Ascending aorta (tissue), 2 donors: ENCODE measurements at regions not wholly inside any gene's neighbourhood (a gene's known extent, or its start where the extent isn't known, plus 50 kb on each side); places are given as distances from the start of the nearest gene placed in this dataset.
"Not testable (repeated sequence)": the region's sequence is repeated elsewhere in the genome, so short reads cannot be mapped to it uniquely, and the experiment has no call there.

Experiments
- DNase-seq, 2 donors: peaks; one replicate each; pipeline ENCODE4 v3.0.0-alpha.2; 2019; ENCODE audit warnings: low spot score in 2 of 2
- H3K27ac ChIP-seq, 2 donors: fragments of 200-600 bp; sonication (generic); one replicate each; pipeline ENCODE4 v1.5.1; 2016 to 2017; ENCODE audit warnings: mild to moderate bottlenecking in 1 of 2
- H3K27me3 ChIP-seq: fragments of 200-600 bp; sonication (generic); one replicate; pipeline ENCODE4 v1.5.1; 2017
- H3K36me3 ChIP-seq, 2 donors: fragments of 200-600 bp; sonication (generic); one replicate each; pipeline ENCODE4 v1.5.1; 2016
- H3K4me1 ChIP-seq, 2 donors: fragments of 200-600 bp; sonication (generic); one replicate each; pipeline ENCODE4 v1.5.1; 2016 to 2017; ENCODE audit warnings: mild to moderate bottlenecking in 1 of 2
- H3K4me3 ChIP-seq, 2 donors: fragments of 200-600 bp; sonication (generic); one replicate each; pipeline ENCODE4 v1.5.1; 2016 to 2017; ENCODE audit warnings: mild to moderate bottlenecking in 1 of 2
- H3K9me3 ChIP-seq, 2 donors: fragments of 200-600 bp; sonication (generic); one replicate each; pipeline ENCODE4 v1.5.1; 2016
- intact Hi-C: fragments of 100-400 bp; cut with DNase I; formaldehyde crosslinking; loops from one replicate; pipeline ENCODE4 v1.15.1; 2023
- TF ChIP-seq, protein P1 (sequence below), 3 experiments: fragments of 200-600 bp in 2 of 3; fragments of 450-650 bp in 1 of 3; sonication (generic) in 2 of 3; IDR thresholded peaks; one replicate each; pipeline ENCODE4 v1.5.1; 2016 to 2019; ENCODE audit warnings: antibody characterized with exemption in 3 of 3, mild to moderate bottlenecking in 1 of 3, moderate library complexity in 1 of 3

DNA sequence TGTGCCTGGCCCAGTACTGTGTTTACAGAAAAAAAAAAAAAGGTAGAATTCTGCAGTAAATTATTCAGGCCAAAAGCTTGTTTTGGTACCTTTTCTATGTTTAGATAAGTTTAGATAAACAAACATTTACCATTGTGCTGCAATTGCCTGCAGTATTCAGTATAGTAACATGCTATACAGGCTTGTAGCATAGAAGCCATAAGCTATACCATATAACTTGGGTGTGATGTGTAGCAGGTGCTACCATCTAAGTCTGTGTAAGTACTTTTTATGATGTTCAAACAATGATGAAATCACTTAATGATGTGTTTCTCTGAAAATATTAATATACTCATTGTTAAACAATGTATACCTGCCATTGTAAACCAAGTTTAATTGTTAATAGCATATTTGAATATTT is 241.6 kb upstream of the HS3ST1 start:
- intact Hi-C loops: no loop called here
- H3K27ac ChIP-seq: no peak overlapping the region
- TF ChIP-seq, protein P1, sequence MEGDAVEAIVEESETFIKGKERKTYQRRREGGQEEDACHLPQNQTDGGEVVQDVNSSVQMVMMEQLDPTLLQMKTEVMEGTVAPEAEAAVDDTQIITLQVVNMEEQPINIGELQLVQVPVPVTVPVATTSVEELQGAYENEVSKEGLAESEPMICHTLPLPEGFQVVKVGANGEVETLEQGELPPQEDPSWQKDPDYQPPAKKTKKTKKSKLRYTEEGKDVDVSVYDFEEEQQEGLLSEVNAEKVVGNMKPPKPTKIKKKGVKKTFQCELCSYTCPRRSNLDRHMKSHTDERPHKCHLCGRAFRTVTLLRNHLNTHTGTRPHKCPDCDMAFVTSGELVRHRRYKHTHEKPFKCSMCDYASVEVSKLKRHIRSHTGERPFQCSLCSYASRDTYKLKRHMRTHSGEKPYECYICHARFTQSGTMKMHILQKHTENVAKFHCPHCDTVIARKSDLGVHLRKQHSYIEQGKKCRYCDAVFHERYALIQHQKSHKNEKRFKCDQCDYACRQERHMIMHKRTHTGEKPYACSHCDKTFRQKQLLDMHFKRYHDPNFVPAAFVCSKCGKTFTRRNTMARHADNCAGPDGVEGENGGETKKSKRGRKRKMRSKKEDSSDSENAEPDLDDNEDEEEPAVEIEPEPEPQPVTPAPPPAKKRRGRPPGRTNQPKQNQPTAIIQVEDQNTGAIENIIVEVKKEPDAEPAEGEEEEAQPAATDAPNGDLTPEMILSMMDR (IDR thresholded peaks at IDR 0.05): no peak
- H3K4me1 ChIP-seq: no peaks in the 10 kb centered on the region
- no peaks in the 10 kb centered on the region for H3K27me3 ChIP-seq
- DNase-seq: no peak
- H3K4me3 ChIP-seq: no peak overlapping the region
- H3K36me3 ChIP-seq: no peaks in the 10 kb centered on the region
- no peaks in the 10 kb centered on the region for H3K9me3 ChIP-seq

DNA sequence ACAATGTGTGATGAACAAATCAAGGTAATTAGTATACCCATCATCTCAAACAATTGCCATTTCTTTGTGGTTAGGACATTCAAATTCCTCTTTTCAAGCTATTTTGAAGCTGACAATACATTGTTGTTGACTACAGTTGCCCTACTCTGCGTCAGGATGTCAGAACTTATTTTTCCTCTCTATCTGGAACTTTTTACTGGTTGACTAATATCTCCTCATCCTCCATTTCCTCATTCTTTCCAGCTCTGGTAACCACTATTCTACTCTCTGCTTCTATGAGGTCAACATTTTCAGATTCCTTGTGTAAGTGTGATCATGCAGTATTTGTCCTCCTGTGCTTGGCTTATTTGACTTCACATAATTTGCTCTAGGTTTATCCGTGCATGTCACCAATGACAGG is 240.5 kb upstream of the HS3ST1 start:
- H3K4me3 ChIP-seq: no peak overlapping the region
- TF ChIP-seq, protein P1 (IDR thresholded peaks at IDR 0.05): no peak
- H3K36me3 ChIP-seq: no peaks in the 10 kb centered on the region
- no peaks in the 10 kb centered on the region for H3K27me3 ChIP-seq
- no peaks in the 10 kb centered on the region for H3K4me1 ChIP-seq
- no peak for DNase-seq
- intact Hi-C loops: no loop called here
- H3K9me3 ChIP-seq: no peaks in the 10 kb centered on the region
- H3K27ac ChIP-seq: no peak overlapping the region

DNA sequence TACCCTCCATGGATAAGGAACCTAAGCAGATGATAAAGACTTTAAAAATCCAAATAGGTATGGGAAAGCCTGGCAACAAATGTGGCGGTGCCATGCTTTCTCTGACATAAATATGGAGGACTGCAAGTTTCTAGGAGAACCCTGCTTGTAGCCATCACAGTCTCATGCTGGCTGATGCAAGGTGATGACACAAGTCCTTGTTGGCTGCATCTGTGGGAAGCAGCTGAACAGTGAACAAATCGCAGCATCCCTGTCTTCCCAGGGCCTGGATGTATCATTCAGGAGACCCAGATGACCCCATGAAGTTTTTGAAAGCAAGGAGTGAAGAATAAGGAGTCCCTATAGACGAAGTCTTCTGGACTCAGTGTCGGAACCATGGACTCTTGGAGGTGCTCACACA is 234.4 kb upstream of the HS3ST1 start:
- Histone ChIP-seq H3K27ac (no peak overlapping the region), H3K4me1 (no peaks in the 10 kb centered on the region), H3K4me3 (no peak overlapping the region), H3K36me3 (no peaks in the 10 kb centered on the region), H3K9me3 (no peaks in the 10 kb centered on the region), H3K27me3 (no peaks in the 10 kb centered on the region)
- intact Hi-C loops: no loop called here
- TF ChIP-seq, protein P1 (IDR thresholded peaks at IDR 0.05): no peak
- no peak for DNase-seq

DNA sequence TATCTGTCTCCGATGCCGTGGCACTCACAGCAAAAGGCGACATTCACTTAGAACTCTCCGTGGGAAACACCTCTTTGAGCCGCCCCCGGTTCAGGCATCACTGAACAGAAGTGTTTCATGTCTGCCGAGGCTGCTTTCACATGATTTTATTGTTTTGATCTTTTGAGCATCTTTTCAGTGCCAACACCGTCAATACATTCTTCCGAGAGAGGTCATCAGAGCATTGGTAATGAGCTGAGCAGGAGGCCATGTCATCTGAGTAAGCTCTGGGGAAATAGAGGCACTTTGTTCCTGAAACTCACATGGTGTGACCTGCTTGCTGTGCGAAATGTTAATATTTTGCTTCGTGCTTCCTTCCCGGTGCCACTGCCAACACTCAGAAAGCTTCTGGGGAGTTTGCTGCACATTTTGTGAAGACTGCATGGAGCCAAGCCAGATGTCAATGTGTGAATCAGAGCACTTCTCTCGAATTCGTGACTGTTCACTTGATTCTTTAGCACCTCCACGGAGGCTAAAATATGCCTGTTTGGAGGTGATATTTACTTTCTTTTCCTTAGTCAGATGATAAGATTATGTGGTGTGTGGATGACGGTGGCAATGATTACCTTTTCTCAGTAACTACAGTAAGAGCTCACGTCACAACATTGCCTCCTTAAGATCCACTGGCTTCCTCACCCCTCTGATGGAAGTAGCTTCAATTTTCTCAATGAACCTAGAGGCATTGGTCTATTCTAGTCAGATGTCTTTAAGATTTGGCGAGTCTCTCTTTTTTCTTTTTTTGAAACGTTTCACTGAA is 222.3 kb upstream of the HS3ST1 start:
- DNase-seq: no peak
- Histone ChIP-seq H3K9me3 (no peaks in the 10 kb centered on the region), H3K4me3 (no peak overlapping the region), H3K4me1 (no peaks in the 10 kb centered on the region), H3K27ac (no peak overlapping the region), H3K36me3 (no peaks in the 10 kb centered on the region), H3K27me3 (no peaks in the 10 kb centered on the region)
- intact Hi-C loops: no loop called here
- TF ChIP-seq, protein P1 (IDR thresholded peaks at IDR 0.05): no peak

DNA sequence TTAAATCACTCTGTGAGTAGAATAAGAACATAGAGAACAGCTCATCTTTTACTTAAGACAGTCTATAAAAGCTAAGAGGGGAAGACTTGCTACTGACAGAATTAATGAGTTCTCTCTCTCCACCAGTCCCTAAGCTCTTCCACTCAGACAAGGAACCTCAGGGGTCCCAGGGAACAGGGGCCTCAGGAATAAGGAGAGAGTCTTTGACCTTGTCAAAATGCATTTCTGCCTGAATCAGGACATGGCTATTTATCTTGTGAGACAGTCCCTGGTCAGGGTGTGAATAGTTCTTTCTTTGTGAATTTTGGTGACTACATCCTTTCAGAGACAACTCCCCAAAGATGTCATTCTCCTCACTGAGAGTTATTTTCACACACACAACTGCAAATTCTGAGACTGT is 218.7 kb upstream of the HS3ST1 start:
- Histone ChIP-seq H3K4me1 (no peaks in the 10 kb centered on the region), H3K27me3 (no peaks in the 10 kb centered on the region), H3K4me3 (no peak overlapping the region), H3K36me3 (no peaks in the 10 kb centered on the region), H3K9me3 (no peaks in the 10 kb centered on the region), H3K27ac (no peak overlapping the region)
- intact Hi-C loops: no loop called here
- no peak for DNase-seq
- TF ChIP-seq, protein P1 (IDR thresholded peaks at IDR 0.05): no peak

DNA sequence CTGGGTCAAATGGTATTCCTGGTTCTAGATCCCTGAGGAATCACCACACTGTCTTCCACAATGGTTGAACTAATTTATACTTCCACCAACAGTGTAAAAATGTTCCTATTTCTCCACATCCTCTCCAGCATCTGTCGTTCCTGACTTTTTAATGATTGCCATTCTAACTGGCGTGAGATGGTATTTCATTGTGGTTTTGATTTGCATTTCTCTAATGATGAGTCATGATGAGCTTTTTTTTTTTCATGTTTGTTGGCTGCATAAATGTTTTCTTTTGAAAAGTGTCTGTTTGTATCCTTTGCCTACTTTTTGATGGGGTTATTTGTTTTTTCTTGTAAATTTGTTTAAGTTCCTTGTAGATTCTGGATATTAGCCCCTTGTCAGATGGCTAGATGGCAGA is 214.4 kb upstream of the HS3ST1 start:
- H3K27ac ChIP-seq, DNase-seq, H3K9me3 ChIP-seq, H3K4me3 ChIP-seq, intact Hi-C loops, H3K36me3 ChIP-seq, H3K27me3 ChIP-seq, H3K4me1 ChIP-seq: not testable (repeated sequence)
